HepG2 (cell line): ENCODE measurements at regions not wholly inside any gene's neighbourhood (a gene's known extent, or its start where the extent isn't known, plus 50 kb on each side); places are given as distances from the start of the nearest gene placed in this dataset.
A peak's percentile ranks its signal among the peaks of the same experiment; 100 is the strongest.

Experiments
- ATAC-seq: fragments of 200-7000 bp; cut with Tn5 transposase; 3 replicates; pipeline ENCODE4 v1.9.1; 2020; ENCODE audit warnings: mild to moderate bottlenecking, moderate library complexity
- BruUV-seq: library from RNA; stranded (reverse); fragments of 400-500 nt; replicated peaks from 2 replicates; lab custom pipeline; 2021; lab: Mats Ljungman, UMichigan
- CTCF ChIA-PET: fragments of 300-600 bp; formaldehyde crosslinking; extraction: SDS; loops from one replicate; lab custom pipeline; 2021; ENCODE audit warnings: low total read pairs, inconsistent platforms, low intra/inter-chr PET ratio; lab: Yijun Ruan, JAX
- POLR2A ChIA-PET: fragments of 350-600 bp; sonication (Branson Sonifier 250); formaldehyde crosslinking; loops from one replicate; lab custom pipeline; 2020; ENCODE audit warnings: antibody characterized with exemption, inconsistent platforms; lab: Yijun Ruan, JAX
- DNase-seq: peaks from one replicate; pipeline ENCODE4 v3.0.0-alpha.2; 2015; ENCODE audit warnings: low spot score
- FAIRE-seq: peaks from 3 replicates; lab custom pipeline; 2011; peaks lifted over from hg19 to GRCh38; lab: Jason Lieb, UNC
- H2AFZ ChIP-seq: one replicate; pipeline ENCODE4 v1.6.1; 2011; ENCODE audit warnings: low read length, inconsistent platforms
- H3K27ac ChIP-seq: fragments of 300-600 bp; 3 replicates; pipeline ENCODE4 v1.8.0; 2011; ENCODE audit warnings: mixed run types, mild to moderate bottlenecking, mixed read lengths, low read length, inconsistent platforms; ENCODE audit not compliant: insufficient read depth; ENCODE audit errors: extremely low read length
- H3K27me3 ChIP-seq, 2 experiments: fragments of 200-600 bp in 1 of 2; 2 replicates in 1 of 2; 3 replicates in 1 of 2; pipeline versions ENCODE4 v1.6.0 to v1.8.0; 2011; ENCODE audit warnings: low read length in 2 of 2, mild to moderate bottlenecking in 2 of 2, moderate library complexity in 2 of 2, inconsistent platforms in 1 of 2; ENCODE audit not compliant: insufficient read depth in 2 of 2, control insufficient read depth in 1 of 2
- H3K36me3 ChIP-seq, 2 experiments: fragments of 200-600 bp in 1 of 2; replicated peaks in 1 of 2; 2 replicates in 1 of 2; 3 replicates in 1 of 2; pipeline versions ENCODE4 v1.5.1 to v1.8.0; 2011; ENCODE audit warnings: low read length in 2 of 2, inconsistent platforms in 1 of 2; ENCODE audit not compliant: insufficient read depth in 2 of 2, control insufficient read depth in 1 of 2
- H3K4me1 ChIP-seq: 2 replicates; pipeline ENCODE4 v1.5.1; 2012; ENCODE audit warnings: low read length, inconsistent platforms; ENCODE audit not compliant: insufficient read depth
- H3K4me2 ChIP-seq: 2 replicates; pipeline ENCODE4 v1.6.0; 2011; ENCODE audit warnings: low read depth, low read length, inconsistent platforms
- H3K4me3 ChIP-seq, 3 experiments: fragments of 200-600 bp in 1 of 3; sonication (generic), shearing (Covaris generic) in 1 of 3; replicated peaks in 1 of 3; 2 replicates each; pipeline ENCODE4 v1.5.1; 2011 to 2016; ENCODE audit warnings: low read length in 3 of 3, inconsistent platforms in 2 of 3, low read depth in 2 of 3, mild to moderate bottlenecking in 2 of 3, control low read depth in 1 of 3, mixed read lengths in 1 of 3; ENCODE audit not compliant: insufficient read depth in 1 of 3
- H3K79me2 ChIP-seq: one replicate; pipeline ENCODE4 v1.6.1; 2011; ENCODE audit warnings: low read length, inconsistent platforms; ENCODE audit not compliant: insufficient read depth
- H3K9ac ChIP-seq: 2 replicates; pipeline ENCODE4 v1.6.0; 2011; ENCODE audit warnings: mild to moderate bottlenecking, low read depth, low read length, inconsistent platforms; ENCODE audit not compliant: insufficient read depth
- H3K9me3 ChIP-seq: 2 replicates; pipeline ENCODE4 v1.5.1; 2012; ENCODE audit warnings: mild to moderate bottlenecking, low read length
- H4K20me1 ChIP-seq: 2 replicates; pipeline ENCODE4 v1.6.0; 2011; ENCODE audit warnings: inconsistent platforms, mild to moderate bottlenecking, low read length, moderate library complexity; ENCODE audit not compliant: insufficient read depth
- MAFF ChIP-seq: IDR thresholded peaks from 2 replicates; pipeline ENCODE4 v1.6.1; 2011; ENCODE audit warnings: low read depth, low read length, improper control_type of control experiment
- MAFK ChIP-seq, 2 experiments: IDR thresholded peaks in 1 of 2; conservative IDR thresholded peaks in 1 of 2; 2 replicates each; pipeline ENCODE4 v1.6.1; 2011; ENCODE audit warnings: improper control_type of control experiment in 2 of 2, low read length in 2 of 2
- NFE2 ChIP-seq: sonication (generic); formaldehyde crosslinking; IDR thresholded peaks from 2 replicates; pipeline ENCODE4 v1.4.0; 2020; ENCODE audit warnings: missing genetic modification reagents
- PHF8 ChIP-seq: sonication (generic); formaldehyde crosslinking; IDR thresholded peaks from 2 replicates; pipeline ENCODE4 v1.5.0; 2020; ENCODE audit warnings: missing genetic modification reagents
- STAT5B ChIP-seq: sonication (generic); formaldehyde crosslinking; IDR thresholded peaks from 2 replicates; pipeline ENCODE4 v1.4.0; 2020; ENCODE audit warnings: missing genetic modification reagents
- TOE1 ChIP-seq: sonication (generic); formaldehyde crosslinking; IDR thresholded peaks from 2 replicates; pipeline ENCODE4 v1.4.0; 2020; ENCODE audit warnings: mild to moderate bottlenecking, missing genetic modification reagents
- ZFP62 ChIP-seq: sonication (generic); formaldehyde crosslinking; IDR thresholded peaks from 2 replicates; pipeline ENCODE4 v1.4.0; 2020; ENCODE audit warnings: missing genetic modification reagents
- ZNF143 ChIP-seq: sonication (generic); formaldehyde crosslinking; IDR thresholded peaks from 2 replicates; pipeline ENCODE4 v1.4.0; 2020; ENCODE audit warnings: missing genetic modification reagents
- ZNF260 ChIP-seq: sonication (generic); formaldehyde crosslinking; IDR thresholded peaks from 2 replicates; pipeline ENCODE4 v1.4.0; 2020; ENCODE audit warnings: missing genetic modification reagents, low read depth, mild to moderate bottlenecking, borderline replicate concordance
- ZNF547 ChIP-seq: sonication (generic); formaldehyde crosslinking; IDR thresholded peaks from 2 replicates; pipeline ENCODE4 v1.5.1; 2020; ENCODE audit warnings: mild to moderate bottlenecking, missing genetic modification reagents
- ZNF7 ChIP-seq: IDR thresholded peaks from 2 replicates; pipeline ENCODE4 v1.6.1; 2016; ENCODE audit warnings: missing biosample characterization, missing genetic modification reagents
- WGBS: methylation state at CpG from one replicate; pipeline ENCODE4 v1.1.6; 2017; ENCODE audit warnings: low lambda C conversion rate; 5-methylcytosine and 5-hydroxymethylcytosine counted together
- in situ Hi-C: cut with HindIII; loops from 2 replicates; pipeline ENCODE4 v1.10.0; 2017; ENCODE audit warnings: low pct_unique_long_range_greater_than_20kb; ENCODE audit not compliant: extremely low pct_ligation_motif_present
- intact Hi-C: fragments of 100-400 bp; cut with micrococcal nuclease; formaldehyde crosslinking; loops from one replicate; pipeline ENCODE4 v1.10.0; 2022; ENCODE audit not compliant: unreplicated experiment
- TF ChIP-seq, protein P1 (sequence below): sonication (generic); formaldehyde crosslinking; IDR thresholded peaks from 2 replicates; pipeline ENCODE4 v1.8.1; 2023; ENCODE audit warnings: mild to moderate bottlenecking, inconsistent platforms, moderate library complexity, missing genetic modification reagents, borderline replicate concordance
- TF ChIP-seq, protein P2 (sequence below): sonication (generic); formaldehyde crosslinking; IDR thresholded peaks from 2 replicates; pipeline ENCODE4 v1.8.1; 2023; ENCODE audit warnings: missing genetic modification reagents, mild to moderate bottlenecking, borderline replicate concordance

DNA sequence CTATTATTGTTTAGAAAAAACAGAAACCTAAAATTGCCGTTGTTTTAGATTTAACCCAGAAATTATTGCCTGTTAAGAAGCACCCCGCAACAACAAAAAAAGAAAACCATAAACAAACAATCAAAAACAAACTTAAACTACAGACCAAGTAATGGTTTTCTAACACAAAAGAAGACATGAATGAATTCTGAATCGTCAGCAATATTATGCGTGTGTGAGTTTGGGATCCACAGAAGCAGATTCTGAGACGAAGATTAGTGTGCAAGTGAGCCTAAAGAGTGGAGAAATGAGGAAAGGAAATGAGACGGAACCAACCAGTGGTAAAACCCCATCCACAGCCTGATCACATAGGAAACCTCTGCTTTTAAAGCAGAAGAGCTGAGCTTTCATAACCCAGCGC, 1514.9 kb upstream of the PIK3C3 start:
- no peak for FAIRE-seq

DNA sequence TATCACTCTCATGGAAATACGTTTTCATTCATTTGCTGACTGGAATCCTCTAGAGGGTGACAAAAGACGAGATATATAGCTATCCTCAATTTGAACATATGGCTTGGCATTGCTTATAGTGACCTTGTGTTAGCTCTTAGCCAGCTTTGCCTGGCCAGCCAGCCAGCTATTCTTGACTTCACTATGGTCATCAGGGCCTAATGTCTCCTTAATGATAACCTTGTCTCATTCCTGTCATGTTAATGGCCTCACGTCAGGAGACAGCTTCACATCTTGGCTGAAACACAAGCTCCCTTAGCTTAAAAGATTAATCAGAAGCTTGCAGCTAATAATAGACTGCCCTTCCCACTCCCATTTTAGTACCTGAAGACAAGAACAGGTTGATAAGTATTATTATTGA, 1517.5 kb upstream of the PIK3C3 start:
- CTCF ChIA-PET = no interaction called here
- Histone ChIP-seq H4K20me1 (no peaks in the 10 kb centered on the region), H3K4me3 (no peak overlapping the region), H2AFZ (no peak overlapping the region), H3K36me3 (no peaks in the 10 kb centered on the region), H3K9me3 (no peaks in the 10 kb centered on the region), H3K79me2 (no peaks in the 10 kb centered on the region), H3K27ac (no peak overlapping the region), H3K4me1 (no peaks in the 10 kb centered on the region), H3K4me2 (no peak overlapping the region), H3K27me3 (no peaks in the 10 kb centered on the region; a peak in 1 of 5 replicates), H3K9ac (no peak overlapping the region)
- DNase-seq (no peak), FAIRE-seq (no peak), ATAC-seq (no peak)
- 3% methylated on average over 3 of the region's 3 CpGs for WGBS
- TF ChIP-seq NFE2 (CRISPR knock-in tag) (no peak), TOE1 (CRISPR knock-in tag) (no peak), ZNF143 (no peak), ZNF7 (CRISPR knock-in tag) (no peak), ZNF260 (CRISPR knock-in tag) (no peak), ZNF547 (CRISPR knock-in tag) (no peak), ZFP62 (CRISPR knock-in tag) (no peak), STAT5B (no peak), PHF8 (no peak)
- TF ChIP-seq, protein P1, sequence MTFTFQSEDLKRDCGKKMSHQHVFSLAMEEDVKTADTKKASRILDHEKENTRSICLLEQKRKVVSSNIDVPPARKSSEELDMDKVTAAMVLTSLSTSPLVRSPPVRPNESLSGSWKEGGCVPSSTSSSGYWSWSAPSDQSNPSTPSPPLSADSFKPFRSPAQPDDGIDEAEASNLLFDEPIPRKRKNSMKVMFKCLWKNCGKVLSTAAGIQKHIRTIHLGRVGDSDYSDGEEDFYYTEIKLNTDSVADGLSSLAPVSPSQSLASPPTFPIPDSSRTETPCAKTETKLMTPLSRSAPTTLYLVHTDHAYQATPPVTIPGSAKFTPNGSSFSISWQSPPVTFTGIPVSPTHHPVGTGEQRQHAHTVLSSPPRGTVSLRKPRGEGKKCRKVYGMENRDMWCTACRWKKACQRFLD = no peak
- TF ChIP-seq, protein P2, sequence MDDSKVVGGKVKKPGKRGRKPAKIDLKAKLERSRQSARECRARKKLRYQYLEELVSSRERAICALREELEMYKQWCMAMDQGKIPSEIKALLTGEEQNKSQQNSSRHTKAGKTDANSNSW (CRISPR knock-in tag) = no peak
- in situ Hi-C loops = no loop called here
- POLR2A ChIA-PET = no interaction called here
- BruUV-seq = no TSS peak
- intact Hi-C loops = no loop called here

More for the DNA sequence above, 1514.9 kb upstream of the PIK3C3 start:
- ChIA-PET POLR2A (no interaction called here), CTCF (no interaction called here)
- H3K79me2 ChIP-seq = no peaks in the 10 kb centered on the region
- no peak for DNase-seq
- in situ Hi-C loops (no loop called here), intact Hi-C loops (no loop called here)
- H3K9ac ChIP-seq = no peak overlapping the region
- no peak overlapping the region for H3K4me2 ChIP-seq
- WGBS = 24% methylated on average over 7 of the region's 7 CpGs
- no peak overlapping the region for H3K27ac ChIP-seq
- H2AFZ ChIP-seq = no peak overlapping the region
- H3K36me3 ChIP-seq = no peaks in the 10 kb centered on the region
- H3K4me3 ChIP-seq = no peak overlapping the region
- ATAC-seq = no peak
- no peaks in the 10 kb centered on the region for H3K4me1 ChIP-seq
- no TSS peak for BruUV-seq
- H3K9me3 ChIP-seq = no peaks in the 10 kb centered on the region
- no peaks in the 10 kb centered on the region for H4K20me1 ChIP-seq
- H3K27me3 ChIP-seq = no peaks in the 10 kb centered on the region; a peak in 1 of 5 replicates
- peak; percentile 77 to 82 for TF ChIP-seq MAFK (conservative IDR thresholded peaks at IDR 0.05 in 1 of 2, IDR thresholded peaks at IDR 0.05 in 1 of 2; ENCODE audit: low read length in 2 of 2)
- TF ChIP-seq, protein P1 = no peak
- peak; percentile 63 for TF ChIP-seq MAFF
- TF ChIP-seq, all 625 proteins: peak for 2
